Prostate gland (tissue), 2 donors: ENCODE measurements at regions not wholly inside any gene's neighbourhood (a gene's known extent, or its start where the extent isn't known, plus 50 kb on each side); places are given as distances from the start of the nearest gene placed in this dataset.

Source experiments
- POLR2A ChIP-seq: fragments of 450-650 bp; IDR thresholded peaks from one replicate; pipeline ENCODE4 v1.6.1; 2016; ENCODE audit warnings: antibody characterized with exemption, mild to moderate bottlenecking
- TF ChIP-seq, protein P1 (sequence below), 4 experiments: fragments of 200-600 bp in 2 of 4; fragments of 450-650 bp in 2 of 4; sonication (generic) in 2 of 4; IDR thresholded peaks; 1 replicate in 3 of 4; 2 replicates in 1 of 4; pipeline ENCODE4 v1.5.1; 2016 to 2019; ENCODE audit warnings: antibody characterized with exemption in 4 of 4, mild to moderate bottlenecking in 2 of 4, moderate library complexity in 2 of 4

GRCh38 chr3:104920512-104920911 is 446.2 kb upstream of the ALCAM start:
- TF ChIP-seq, protein P1, sequence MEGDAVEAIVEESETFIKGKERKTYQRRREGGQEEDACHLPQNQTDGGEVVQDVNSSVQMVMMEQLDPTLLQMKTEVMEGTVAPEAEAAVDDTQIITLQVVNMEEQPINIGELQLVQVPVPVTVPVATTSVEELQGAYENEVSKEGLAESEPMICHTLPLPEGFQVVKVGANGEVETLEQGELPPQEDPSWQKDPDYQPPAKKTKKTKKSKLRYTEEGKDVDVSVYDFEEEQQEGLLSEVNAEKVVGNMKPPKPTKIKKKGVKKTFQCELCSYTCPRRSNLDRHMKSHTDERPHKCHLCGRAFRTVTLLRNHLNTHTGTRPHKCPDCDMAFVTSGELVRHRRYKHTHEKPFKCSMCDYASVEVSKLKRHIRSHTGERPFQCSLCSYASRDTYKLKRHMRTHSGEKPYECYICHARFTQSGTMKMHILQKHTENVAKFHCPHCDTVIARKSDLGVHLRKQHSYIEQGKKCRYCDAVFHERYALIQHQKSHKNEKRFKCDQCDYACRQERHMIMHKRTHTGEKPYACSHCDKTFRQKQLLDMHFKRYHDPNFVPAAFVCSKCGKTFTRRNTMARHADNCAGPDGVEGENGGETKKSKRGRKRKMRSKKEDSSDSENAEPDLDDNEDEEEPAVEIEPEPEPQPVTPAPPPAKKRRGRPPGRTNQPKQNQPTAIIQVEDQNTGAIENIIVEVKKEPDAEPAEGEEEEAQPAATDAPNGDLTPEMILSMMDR (IDR thresholded peaks at IDR 0.05): no peak
- TF ChIP-seq POLR2A: no peak
